ENCODE measurements at regions not wholly inside any gene's neighbourhood (a gene's known extent, or its start where the extent isn't known, plus 50 kb on each side); places are given as distances from the start of the nearest gene placed in this dataset.

GRCh38 chr10:57696641-57697040 lies 571.1 kb downstream of the IPMK start:
- Mint-ChIP-seq H3K9me3 (ENCODE audit: insufficient read depth) (no peaks in the 10 kb centered on the region), H3K4me1 (no peaks in the 10 kb centered on the region), H3K4me3 (no peak overlapping the region), H3K27me3 (no peaks in the 10 kb centered on the region), H3K27ac (no peak overlapping the region)
- Histone ChIP-seq H3K4me3 (ENCODE audit: control extremely low read depth in 1 of 5, extremely low read depth in 1 of 5, insufficient read depth in 1 of 5, low read depth in 2 of 5, low read length in 4 of 5) (no peak overlapping the region), H3K36me3 (replicated peaks in 1 of 2; ENCODE audit: control extremely low read depth in 1 of 2, control insufficient read depth in 1 of 2, extremely low read depth in 1 of 2, insufficient read depth in 2 of 2, low read length in 1 of 2) (no peaks in the 10 kb centered on the region), H2AFZ (ENCODE audit: insufficient read depth, low read depth, low read length, poor library complexity, severe bottlenecking) (no peak overlapping the region), H3K9me3 (ENCODE audit: control extremely low read depth in 1 of 3, control insufficient read depth in 2 of 3, insufficient read depth in 1 of 3, low read length in 2 of 3) (no peaks in the 10 kb centered on the region), H3K27ac (ENCODE audit: low read length in 2 of 2) (no peak overlapping the region), H3K4me2 (replicated peaks; ENCODE audit: low read depth, low read length, poor library complexity, severe bottlenecking) (no peak overlapping the region), H3K79me2 (ENCODE audit: control insufficient read depth, insufficient read depth, low read length) (no peaks in the 10 kb centered on the region), H3K9ac (ENCODE audit: low read length) (no peak overlapping the region), H4K20me1 (ENCODE audit: control insufficient read depth, insufficient read depth, low read length, poor library complexity, severe bottlenecking) (no peaks in the 10 kb centered on the region), H3K27me3 (replicated peaks in 1 of 4; ENCODE audit: control extremely low read depth in 1 of 4, control insufficient read depth in 3 of 4, insufficient read depth in 4 of 4, low read length in 3 of 4) (no peaks in the 10 kb centered on the region), H3K4me1 (ENCODE audit: control insufficient read depth in 2 of 2, insufficient read depth in 2 of 2, low read length in 2 of 2) (no peaks in the 10 kb centered on the region)
- no peak for ATAC-seq (ENCODE audit: low read depth)
- ChIA-PET CTCF (no interaction called here), POLR2A (no interaction called here)
- TF ChIP-seq CTCF (IDR thresholded peaks at IDR 0.05) (no peak), EZH2 (IDR thresholded peaks at IDR 0.05; ENCODE audit: borderline replicate concordance, insufficient read depth, low read depth, low read length, poor library complexity, severe bottlenecking) (no peak)
- WGBS (ENCODE audit: insufficient coverage): 100% methylated on average over 1 of the region's 1 CpG
- no peak for DNase-seq
- intact Hi-C loops (cut with micrococcal nuclease): no loop called here

DNA sequence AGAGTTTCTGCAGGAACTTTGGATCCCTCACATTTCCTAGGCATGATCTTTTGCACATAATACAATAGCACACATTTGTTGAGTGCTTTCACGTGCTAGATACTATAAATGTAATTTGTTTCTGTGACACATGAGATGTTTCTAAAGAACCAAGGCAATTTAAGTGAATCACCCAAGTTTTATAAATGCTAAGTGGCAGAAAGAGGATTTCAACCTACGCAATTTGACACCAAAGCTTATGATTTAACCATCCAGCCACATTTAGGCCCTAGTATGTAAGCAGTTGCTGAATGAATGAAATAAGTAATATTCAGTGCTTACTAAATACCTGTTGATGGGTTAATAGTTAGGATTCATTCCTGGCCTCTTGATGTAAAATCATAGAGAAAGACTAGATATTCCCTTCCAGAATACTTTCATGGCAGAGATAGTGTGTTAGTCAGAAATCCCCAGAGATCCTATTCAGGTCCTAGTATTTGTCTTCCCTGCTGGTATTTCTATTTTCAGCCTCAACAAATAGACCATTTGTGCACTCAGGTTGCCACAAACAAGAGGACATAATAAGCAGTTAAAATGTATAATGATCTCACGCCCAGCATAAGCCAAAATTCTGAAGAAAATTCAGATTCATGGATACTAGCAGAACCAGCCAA lies 572.6 kb downstream of the IPMK start:
- H3K27me3 Mint-ChIP-seq: no peaks in the 10 kb centered on the region
- ATAC-seq (ENCODE audit: low read depth) (no peak), DNase-seq (no peak)
- no peaks in the 10 kb centered on the region for H4K20me1 ChIP-seq (ENCODE audit: control insufficient read depth, insufficient read depth, low read length, poor library complexity, severe bottlenecking)
- H3K4me2 ChIP-seq (replicated peaks; ENCODE audit: low read depth, low read length, poor library complexity, severe bottlenecking): no peak overlapping the region
- H3K79me2 ChIP-seq (ENCODE audit: control insufficient read depth, insufficient read depth, low read length): no peaks in the 10 kb centered on the region
- CTCF ChIA-PET: no interaction called here
- POLR2A ChIA-PET: no interaction called here
- no CpG with 5 or more reads among the region's 3 CpGs for WGBS (ENCODE audit: insufficient coverage)
- no peaks in the 10 kb centered on the region for H3K9me3 ChIP-seq (ENCODE audit: control extremely low read depth in 1 of 3, control insufficient read depth in 2 of 3, insufficient read depth in 1 of 3, low read length in 2 of 3)
- H3K4me3 ChIP-seq (ENCODE audit: control extremely low read depth in 1 of 5, extremely low read depth in 1 of 5, insufficient read depth in 1 of 5, low read depth in 2 of 5, low read length in 4 of 5): no peak overlapping the region
- no peak overlapping the region for H3K27ac ChIP-seq (ENCODE audit: low read length in 2 of 2)
- TF ChIP-seq EZH2 (IDR thresholded peaks at IDR 0.05; ENCODE audit: borderline replicate concordance, insufficient read depth, low read depth, low read length, poor library complexity, severe bottlenecking): no peak
- no peak for TF ChIP-seq CTCF (IDR thresholded peaks at IDR 0.05)
- H3K36me3 ChIP-seq (replicated peaks in 1 of 2; ENCODE audit: control extremely low read depth in 1 of 2, control insufficient read depth in 1 of 2, extremely low read depth in 1 of 2, insufficient read depth in 2 of 2, low read length in 1 of 2): no peaks in the 10 kb centered on the region
- no peaks in the 10 kb centered on the region for H3K4me1 ChIP-seq (ENCODE audit: control insufficient read depth in 2 of 2, insufficient read depth in 2 of 2, low read length in 2 of 2)
- H3K4me3 Mint-ChIP-seq: no peak overlapping the region
- H2AFZ ChIP-seq (ENCODE audit: insufficient read depth, low read depth, low read length, poor library complexity, severe bottlenecking): no peak overlapping the region
- no peaks in the 10 kb centered on the region for H3K9me3 Mint-ChIP-seq (ENCODE audit: insufficient read depth)
- no peak overlapping the region for H3K27ac Mint-ChIP-seq
- H3K27me3 ChIP-seq (replicated peaks in 1 of 4; ENCODE audit: control extremely low read depth in 1 of 4, control insufficient read depth in 3 of 4, insufficient read depth in 4 of 4, low read length in 3 of 4): no peaks in the 10 kb centered on the region
- no peaks in the 10 kb centered on the region for H3K4me1 Mint-ChIP-seq
- intact Hi-C loops (cut with micrococcal nuclease): no loop called here
- no peak overlapping the region for H3K9ac ChIP-seq (ENCODE audit: low read length)
